ENCODE measurements at regions not wholly inside any gene's neighbourhood (a gene's known extent, or its start where the extent isn't known, plus 50 kb on each side); places are given as distances from the start of the nearest gene placed in this dataset.

- no peaks in the 10 kb centered on the region for H3K4me1 ChIP-seq (ENCODE audit: control insufficient read depth in 1 of 2, insufficient read depth in 2 of 2, low read length in 2 of 2)
- H3K27ac ChIP-seq (ENCODE audit: low read depth, low read length), result no peak overlapping the region
- no peaks in the 10 kb centered on the region for H3K27me3 ChIP-seq (ENCODE audit: control insufficient read depth in 1 of 2, insufficient read depth in 2 of 2, low read length in 2 of 2)
- H3K4me3 ChIP-seq (ENCODE audit: low read depth in 1 of 2, low read length in 2 of 2), result no peak overlapping the region
- no peaks in the 10 kb centered on the region for H3K36me3 ChIP-seq (ENCODE audit: control insufficient read depth in 1 of 2, insufficient read depth in 2 of 2, low read length in 2 of 2)
- H3K9me3 ChIP-seq (ENCODE audit: control insufficient read depth in 1 of 2, low read length in 2 of 2), result no peaks in the 10 kb centered on the region
- H3K9ac ChIP-seq (ENCODE audit: low read depth in 1 of 2, low read length in 2 of 2), result no peak overlapping the region
Measured at GRCh38 chr4:14035076-14035475, 407.6 kb upstream of the BOD1L1 start.

- no peaks in the 10 kb centered on the region for H3K27me3 ChIP-seq (ENCODE audit: control insufficient read depth in 1 of 2, insufficient read depth in 2 of 2, low read length in 2 of 2)
- no peaks in the 10 kb centered on the region for H3K9me3 ChIP-seq (ENCODE audit: control insufficient read depth in 1 of 2, low read length in 2 of 2)
- no peaks in the 10 kb centered on the region for H3K4me1 ChIP-seq (ENCODE audit: control insufficient read depth in 1 of 2, insufficient read depth in 2 of 2, low read length in 2 of 2)
- H3K36me3 ChIP-seq (ENCODE audit: control insufficient read depth in 1 of 2, insufficient read depth in 2 of 2, low read length in 2 of 2), result no peaks in the 10 kb centered on the region
- H3K4me3 ChIP-seq (ENCODE audit: low read depth in 1 of 2, low read length in 2 of 2), result no peak overlapping the region
- no peak overlapping the region for H3K9ac ChIP-seq (ENCODE audit: low read depth in 1 of 2, low read length in 2 of 2)
- H3K27ac ChIP-seq (ENCODE audit: low read depth, low read length), result no peak overlapping the region
Measured at GRCh38 chr4:14043203-14043602, 415.7 kb upstream of the BOD1L1 start.

- Histone ChIP-seq H3K4me1 (ENCODE audit: control insufficient read depth in 1 of 2, insufficient read depth in 2 of 2, low read length in 2 of 2) (no peaks in the 10 kb centered on the region), H3K36me3 (ENCODE audit: control insufficient read depth in 1 of 2, insufficient read depth in 2 of 2, low read length in 2 of 2) (no peaks in the 10 kb centered on the region), H3K27me3 (ENCODE audit: control insufficient read depth in 1 of 2, insufficient read depth in 2 of 2, low read length in 2 of 2) (no peaks in the 10 kb centered on the region), H3K4me3 (ENCODE audit: low read depth in 1 of 2, low read length in 2 of 2) (no peak overlapping the region), H3K9ac (ENCODE audit: low read depth in 1 of 2, low read length in 2 of 2) (no peak overlapping the region), H3K9me3 (ENCODE audit: control insufficient read depth in 1 of 2, low read length in 2 of 2) (no peaks in the 10 kb centered on the region), H3K27ac (ENCODE audit: low read depth, low read length) (no peak overlapping the region)
Measured at GRCh38 chr4:14046642-14047041, 419.1 kb upstream of the BOD1L1 start.

GRCh38 chr4:14047840-14048239 is 420.3 kb upstream of the BOD1L1 start:
- Histone ChIP-seq H3K36me3 (ENCODE audit: control insufficient read depth in 1 of 2, insufficient read depth in 2 of 2, low read length in 2 of 2) (no peaks in the 10 kb centered on the region), H3K27me3 (ENCODE audit: control insufficient read depth in 1 of 2, insufficient read depth in 2 of 2, low read length in 2 of 2) (no peaks in the 10 kb centered on the region), H3K27ac (ENCODE audit: low read depth, low read length) (no peak overlapping the region), H3K4me3 (ENCODE audit: low read depth in 1 of 2, low read length in 2 of 2) (no peak overlapping the region), H3K9me3 (ENCODE audit: control insufficient read depth in 1 of 2, low read length in 2 of 2) (no peaks in the 10 kb centered on the region), H3K9ac (ENCODE audit: low read depth in 1 of 2, low read length in 2 of 2) (no peak overlapping the region), H3K4me1 (ENCODE audit: control insufficient read depth in 1 of 2, insufficient read depth in 2 of 2, low read length in 2 of 2) (no peaks in the 10 kb centered on the region)

- no peaks in the 10 kb centered on the region for H3K4me1 ChIP-seq (ENCODE audit: control insufficient read depth in 1 of 2, insufficient read depth in 2 of 2, low read length in 2 of 2)
- no peak overlapping the region for H3K9ac ChIP-seq (ENCODE audit: low read depth in 1 of 2, low read length in 2 of 2)
- no peaks in the 10 kb centered on the region for H3K9me3 ChIP-seq (ENCODE audit: control insufficient read depth in 1 of 2, low read length in 2 of 2)
- H3K27me3 ChIP-seq (ENCODE audit: control insufficient read depth in 1 of 2, insufficient read depth in 2 of 2, low read length in 2 of 2), result no peaks in the 10 kb centered on the region
- H3K36me3 ChIP-seq (ENCODE audit: control insufficient read depth in 1 of 2, insufficient read depth in 2 of 2, low read length in 2 of 2), result no peaks in the 10 kb centered on the region
- H3K27ac ChIP-seq (ENCODE audit: low read depth, low read length), result no peak overlapping the region
- H3K4me3 ChIP-seq (ENCODE audit: low read depth in 1 of 2, low read length in 2 of 2), result no peak overlapping the region
Measured at GRCh38 chr4:14049946-14050345, 422.4 kb upstream of the BOD1L1 start.

GRCh38 chr4:14053291-14053690 is 425.8 kb upstream of the BOD1L1 start:
- Histone ChIP-seq H3K9ac (ENCODE audit: low read depth in 1 of 2, low read length in 2 of 2) (no peak overlapping the region), H3K4me1 (ENCODE audit: control insufficient read depth in 1 of 2, insufficient read depth in 2 of 2, low read length in 2 of 2) (no peaks in the 10 kb centered on the region), H3K36me3 (ENCODE audit: control insufficient read depth in 1 of 2, insufficient read depth in 2 of 2, low read length in 2 of 2) (no peaks in the 10 kb centered on the region)

GRCh38 chr4:14054391-14054790 is 426.9 kb upstream of the BOD1L1 start:
- Histone ChIP-seq H3K4me1 (ENCODE audit: control insufficient read depth in 1 of 2, insufficient read depth in 2 of 2, low read length in 2 of 2) (no peaks in the 10 kb centered on the region), H3K4me3 (ENCODE audit: low read depth in 1 of 2, low read length in 2 of 2) (no peak overlapping the region), H3K9me3 (ENCODE audit: control insufficient read depth in 1 of 2, low read length in 2 of 2) (no peaks in the 10 kb centered on the region), H3K36me3 (ENCODE audit: control insufficient read depth in 1 of 2, insufficient read depth in 2 of 2, low read length in 2 of 2) (no peaks in the 10 kb centered on the region), H3K27ac (ENCODE audit: low read depth, low read length) (no peak overlapping the region), H3K27me3 (ENCODE audit: control insufficient read depth in 1 of 2, insufficient read depth in 2 of 2, low read length in 2 of 2) (no peaks in the 10 kb centered on the region), H3K9ac (ENCODE audit: low read depth in 1 of 2, low read length in 2 of 2) (no peak overlapping the region)

More at GRCh38 chr4:14053291-14053690, 425.8 kb upstream of the BOD1L1 start:
- Histone ChIP-seq H3K27ac (ENCODE audit: low read depth, low read length) (no peak overlapping the region), H3K27me3 (ENCODE audit: control insufficient read depth in 1 of 2, insufficient read depth in 2 of 2, low read length in 2 of 2) (no peaks in the 10 kb centered on the region), H3K9me3 (ENCODE audit: control insufficient read depth in 1 of 2, low read length in 2 of 2) (no peaks in the 10 kb centered on the region), H3K4me3 (ENCODE audit: low read depth in 1 of 2, low read length in 2 of 2) (no peak overlapping the region)

- Histone ChIP-seq H3K27ac (ENCODE audit: low read depth, low read length) (no peak overlapping the region), H3K9ac (ENCODE audit: low read depth in 1 of 2, low read length in 2 of 2) (no peak overlapping the region), H3K36me3 (ENCODE audit: control insufficient read depth in 1 of 2, insufficient read depth in 2 of 2, low read length in 2 of 2) (no peaks in the 10 kb centered on the region), H3K9me3 (ENCODE audit: control insufficient read depth in 1 of 2, low read length in 2 of 2) (no peaks in the 10 kb centered on the region), H3K4me1 (ENCODE audit: control insufficient read depth in 1 of 2, insufficient read depth in 2 of 2, low read length in 2 of 2) (no peaks in the 10 kb centered on the region), H3K27me3 (ENCODE audit: control insufficient read depth in 1 of 2, insufficient read depth in 2 of 2, low read length in 2 of 2) (no peaks in the 10 kb centered on the region), H3K4me3 (ENCODE audit: low read depth in 1 of 2, low read length in 2 of 2) (no peak overlapping the region)
Measured at GRCh38 chr4:14059006-14059405, 431.5 kb upstream of the BOD1L1 start.

GRCh38 chr4:14064984-14065383 is 437.5 kb upstream of the BOD1L1 start:
- no peak overlapping the region for H3K27ac ChIP-seq (ENCODE audit: low read depth, low read length)
- no peak overlapping the region for H3K9ac ChIP-seq (ENCODE audit: low read depth in 1 of 2, low read length in 2 of 2)
- no peaks in the 10 kb centered on the region for H3K9me3 ChIP-seq (ENCODE audit: control insufficient read depth in 1 of 2, low read length in 2 of 2)
- no peaks in the 10 kb centered on the region for H3K4me1 ChIP-seq (ENCODE audit: control insufficient read depth in 1 of 2, insufficient read depth in 2 of 2, low read length in 2 of 2)
- no peaks in the 10 kb centered on the region for H3K27me3 ChIP-seq (ENCODE audit: control insufficient read depth in 1 of 2, insufficient read depth in 2 of 2, low read length in 2 of 2)
- H3K4me3 ChIP-seq (ENCODE audit: low read depth in 1 of 2, low read length in 2 of 2), result no peak overlapping the region
- H3K36me3 ChIP-seq (ENCODE audit: control insufficient read depth in 1 of 2, insufficient read depth in 2 of 2, low read length in 2 of 2), result no peaks in the 10 kb centered on the region

GRCh38 chr4:14065406-14065805 is 437.9 kb upstream of the BOD1L1 start:
- Histone ChIP-seq H3K4me3 (ENCODE audit: low read depth in 1 of 2, low read length in 2 of 2) (no peak overlapping the region), H3K9ac (ENCODE audit: low read depth in 1 of 2, low read length in 2 of 2) (no peak overlapping the region), H3K4me1 (ENCODE audit: control insufficient read depth in 1 of 2, insufficient read depth in 2 of 2, low read length in 2 of 2) (no peaks in the 10 kb centered on the region), H3K27ac (ENCODE audit: low read depth, low read length) (no peak overlapping the region), H3K9me3 (ENCODE audit: control insufficient read depth in 1 of 2, low read length in 2 of 2) (no peaks in the 10 kb centered on the region), H3K36me3 (ENCODE audit: control insufficient read depth in 1 of 2, insufficient read depth in 2 of 2, low read length in 2 of 2) (no peaks in the 10 kb centered on the region), H3K27me3 (ENCODE audit: control insufficient read depth in 1 of 2, insufficient read depth in 2 of 2, low read length in 2 of 2) (no peaks in the 10 kb centered on the region)

- Histone ChIP-seq H3K36me3 (ENCODE audit: control insufficient read depth in 1 of 2, insufficient read depth in 2 of 2, low read length in 2 of 2) (no peaks in the 10 kb centered on the region), H3K4me3 (ENCODE audit: low read depth in 1 of 2, low read length in 2 of 2) (no peak overlapping the region), H3K9ac (ENCODE audit: low read depth in 1 of 2, low read length in 2 of 2) (no peak overlapping the region), H3K27me3 (ENCODE audit: control insufficient read depth in 1 of 2, insufficient read depth in 2 of 2, low read length in 2 of 2) (no peaks in the 10 kb centered on the region), H3K4me1 (ENCODE audit: control insufficient read depth in 1 of 2, insufficient read depth in 2 of 2, low read length in 2 of 2) (no peaks in the 10 kb centered on the region), H3K27ac (ENCODE audit: low read depth, low read length) (no peak overlapping the region), H3K9me3 (ENCODE audit: control insufficient read depth in 1 of 2, low read length in 2 of 2) (peaks cover 3 to 6% of the 10 kb centered on the region in 2 donors)
Measured at GRCh38 chr4:14066979-14067378, 439.5 kb upstream of the BOD1L1 start.

All from duodenal mucosa (tissue), 2 donors.